Mammary epithelial cell (primary cell): ENCODE measurements at regions not wholly inside any gene's neighbourhood (a gene's known extent, or its start where the extent isn't known, plus 50 kb on each side); places are given as distances from the start of the nearest gene placed in this dataset.
"Not testable (repeated sequence)": the region's sequence is repeated elsewhere in the genome, so short reads cannot be mapped to it uniquely, and the experiment has no call there.

Experiments used
- CTCF ChIP-seq, 2 donors: IDR thresholded peaks in 1 of 2; conservative IDR thresholded peaks in 1 of 2; 2 replicates each; pipeline ENCODE4 v1.5.1; 2011 to 2012; ENCODE audit warnings: inconsistent platforms in 2 of 2, low read length in 2 of 2, mild to moderate bottlenecking in 2 of 2, control low read depth in 1 of 2, low read depth in 1 of 2; ENCODE audit not compliant: insufficient read depth in 1 of 2; ENCODE audit errors: extremely low read depth in 1 of 2
- EZH2 ChIP-seq: IDR thresholded peaks from 2 replicates; pipeline ENCODE4 v1.6.1; 2012; ENCODE audit warnings: low read length, inconsistent platforms, borderline replicate concordance

DNA sequence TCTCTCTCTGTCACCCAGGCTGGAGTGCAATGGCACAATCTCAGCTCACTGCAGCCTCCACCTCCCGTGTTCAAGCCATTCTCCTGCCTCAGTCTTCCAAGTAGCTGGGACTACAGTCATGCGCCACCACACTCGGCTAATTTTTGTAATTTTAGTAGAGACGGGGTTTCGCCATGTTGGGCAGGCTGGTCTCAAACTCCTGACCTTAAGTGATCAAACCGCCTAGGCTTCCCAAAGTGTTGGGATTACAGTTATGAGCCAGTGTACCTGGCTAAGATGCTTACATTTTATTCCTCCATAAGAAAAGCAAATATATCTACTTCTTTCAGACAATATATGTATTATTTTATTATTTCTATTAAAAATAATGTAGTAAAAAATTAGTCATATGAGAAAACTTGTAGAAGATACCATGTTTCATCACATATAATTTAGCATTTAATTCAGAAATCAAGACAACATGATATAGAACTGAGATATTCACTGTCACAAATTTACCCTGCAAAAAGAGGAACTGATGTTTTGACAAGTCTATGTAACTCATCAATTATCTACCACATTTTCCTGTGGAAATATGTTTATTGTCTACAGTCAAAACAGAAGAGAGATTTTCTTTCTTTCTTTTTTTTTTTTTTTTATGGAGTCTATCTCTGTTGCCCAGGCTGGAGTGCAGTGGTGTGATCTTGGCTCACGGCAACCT lies 105.1 kb downstream of the ZNF486 start:
- not testable (repeated sequence) for TF ChIP-seq CTCF (conservative IDR thresholded peaks at IDR 0.05 in 1 of 2, IDR thresholded peaks at IDR 0.05 in 1 of 2; ENCODE audit: extremely low read depth in 1 of 2, insufficient read depth in 1 of 2, low read depth in 1 of 2, low read length in 2 of 2); EZH2
